ENCODE measurements at regions not wholly inside any gene's neighbourhood (a gene's known extent, or its start where the extent isn't known, plus 50 kb on each side); places are given as distances from the start of the nearest gene placed in this dataset.

DNA sequence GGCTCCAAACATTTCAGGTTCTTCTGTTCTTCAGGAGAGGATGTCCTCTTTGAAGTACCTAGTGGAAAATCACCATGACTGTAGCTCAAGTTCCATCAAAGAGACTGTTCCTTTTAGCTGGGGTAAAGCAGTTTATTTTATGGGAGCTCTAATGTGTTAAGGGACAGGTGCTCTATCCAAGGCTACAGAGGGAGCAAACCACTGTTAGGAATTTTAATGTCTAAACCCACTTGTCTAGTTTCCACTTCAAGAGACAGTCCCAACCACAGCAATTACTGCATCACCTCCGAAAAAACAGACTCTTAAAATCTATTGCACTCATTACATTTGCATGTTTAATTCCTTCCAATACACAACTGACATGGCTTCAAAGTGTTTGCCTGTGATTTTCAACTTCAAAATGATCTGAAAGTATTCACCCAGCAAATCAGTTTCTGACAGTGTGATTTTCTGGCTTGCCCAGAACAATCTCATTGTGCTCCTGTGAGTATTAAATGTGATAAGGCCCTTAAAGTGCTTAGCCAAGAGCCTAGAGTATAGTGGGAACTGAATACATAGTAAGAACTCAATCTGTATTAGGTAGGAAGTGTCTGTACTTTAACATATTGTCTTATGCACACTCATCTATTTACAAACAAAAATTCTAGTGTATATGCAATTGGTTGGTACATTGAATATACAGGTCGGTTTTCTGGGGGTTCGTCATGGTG, 266.5 kb upstream of the CCDC54 start:
- TF ChIP-seq, protein P1, sequence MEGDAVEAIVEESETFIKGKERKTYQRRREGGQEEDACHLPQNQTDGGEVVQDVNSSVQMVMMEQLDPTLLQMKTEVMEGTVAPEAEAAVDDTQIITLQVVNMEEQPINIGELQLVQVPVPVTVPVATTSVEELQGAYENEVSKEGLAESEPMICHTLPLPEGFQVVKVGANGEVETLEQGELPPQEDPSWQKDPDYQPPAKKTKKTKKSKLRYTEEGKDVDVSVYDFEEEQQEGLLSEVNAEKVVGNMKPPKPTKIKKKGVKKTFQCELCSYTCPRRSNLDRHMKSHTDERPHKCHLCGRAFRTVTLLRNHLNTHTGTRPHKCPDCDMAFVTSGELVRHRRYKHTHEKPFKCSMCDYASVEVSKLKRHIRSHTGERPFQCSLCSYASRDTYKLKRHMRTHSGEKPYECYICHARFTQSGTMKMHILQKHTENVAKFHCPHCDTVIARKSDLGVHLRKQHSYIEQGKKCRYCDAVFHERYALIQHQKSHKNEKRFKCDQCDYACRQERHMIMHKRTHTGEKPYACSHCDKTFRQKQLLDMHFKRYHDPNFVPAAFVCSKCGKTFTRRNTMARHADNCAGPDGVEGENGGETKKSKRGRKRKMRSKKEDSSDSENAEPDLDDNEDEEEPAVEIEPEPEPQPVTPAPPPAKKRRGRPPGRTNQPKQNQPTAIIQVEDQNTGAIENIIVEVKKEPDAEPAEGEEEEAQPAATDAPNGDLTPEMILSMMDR (IDR thresholded peaks at IDR 0.05), result no peak
- no peak for TF ChIP-seq POLR2A (IDR thresholded peaks at IDR 0.05)
- 87 to 95% methylated on average over 3 of the region's 3 CpGs for WGBS, 2 donors
- intact Hi-C loops (cut with DNase I; ENCODE audit: low total_unique reads), result no loop called here
- H3K4me3 ChIP-seq (ENCODE audit: low read depth, poor library complexity, severe bottlenecking), result no peak overlapping the region
- no peak for DNase-seq (ENCODE audit: low spot score in 2 of 2)

GRCh38 chr3:107111872-107112271, 265.4 kb upstream of the CCDC54 start:
- WGBS, 2 donors, result 76 to 89% methylated on average over 2 of the region's 2 CpGs
- H3K4me3 ChIP-seq (ENCODE audit: low read depth, poor library complexity, severe bottlenecking), result no peak overlapping the region
- intact Hi-C loops (cut with DNase I; ENCODE audit: low total_unique reads), result no loop called here
- TF ChIP-seq, protein P1 (IDR thresholded peaks at IDR 0.05), result no peak
- TF ChIP-seq POLR2A (IDR thresholded peaks at IDR 0.05), result no peak
- DNase-seq (ENCODE audit: low spot score in 2 of 2), result no peak

DNA sequence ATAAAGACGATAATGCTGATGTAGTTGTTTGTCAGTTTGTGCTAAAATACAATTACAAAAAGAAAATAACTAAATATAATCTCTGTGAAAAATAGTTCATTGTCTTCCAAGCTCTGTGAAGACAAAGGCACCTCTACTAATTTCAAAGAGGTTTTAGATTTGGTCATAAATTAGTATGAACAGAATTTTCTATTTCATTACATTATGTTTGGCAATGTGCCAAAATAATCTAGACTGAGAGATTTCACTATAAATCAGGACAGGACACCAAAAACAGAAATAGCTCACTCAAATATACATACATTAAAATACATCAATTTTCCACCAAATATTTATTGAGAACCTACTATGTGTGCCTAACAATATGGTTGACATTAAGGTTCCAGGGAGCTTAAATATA, 264.9 kb upstream of the CCDC54 start:
- no peak overlapping the region for H3K4me3 ChIP-seq (ENCODE audit: low read depth, poor library complexity, severe bottlenecking)
- no peak for TF ChIP-seq POLR2A (IDR thresholded peaks at IDR 0.05)
- TF ChIP-seq, protein P1 (IDR thresholded peaks at IDR 0.05), result no peak
- no peak for DNase-seq (ENCODE audit: low spot score in 2 of 2)
- intact Hi-C loops (cut with DNase I; ENCODE audit: low total_unique reads), result no loop called here
- 79 to 83% methylated on average over 1 of the region's 1 CpG for WGBS, 2 donors

DNA sequence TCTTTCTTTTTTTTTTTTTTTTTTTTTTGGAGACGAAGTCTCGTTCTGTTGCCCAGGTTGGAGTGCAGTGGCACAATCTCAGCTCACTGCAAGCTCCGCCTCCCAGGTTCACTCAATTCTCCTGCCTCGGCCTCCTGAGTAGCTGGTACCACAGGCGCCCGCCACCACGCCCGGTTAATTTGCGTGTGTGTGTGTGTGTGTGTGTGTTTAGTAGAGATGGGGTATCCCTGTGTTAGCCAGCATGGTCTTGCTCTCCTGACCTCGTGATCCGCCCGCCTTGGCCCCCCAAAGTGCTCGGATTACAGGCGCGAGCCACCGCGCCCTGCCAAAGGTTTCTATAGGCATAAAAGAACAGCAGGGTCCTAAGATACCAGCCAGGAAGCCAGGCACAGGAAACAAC, 261.0 kb upstream of the CCDC54 start:
- intact Hi-C loops (cut with DNase I; ENCODE audit: low total_unique reads), result no loop called here
- no peak for TF ChIP-seq POLR2A (IDR thresholded peaks at IDR 0.05)
- TF ChIP-seq, protein P1 (IDR thresholded peaks at IDR 0.05), result no peak
- no peak for DNase-seq (ENCODE audit: low spot score in 2 of 2)
- 89 to 97% methylated on average over 17 of the region's 17 CpGs for WGBS, 2 donors
- H3K4me3 ChIP-seq (ENCODE audit: low read depth, poor library complexity, severe bottlenecking), result no peak overlapping the region

- 96% methylated on average over 4 of the region's 4 CpGs for WGBS, 2 donors
- intact Hi-C loops (cut with DNase I; ENCODE audit: low total_unique reads), result no loop called here
- no peak for DNase-seq (ENCODE audit: low spot score in 2 of 2)
- TF ChIP-seq, protein P1 (IDR thresholded peaks at IDR 0.05), result no peak
- no peak overlapping the region for H3K4me3 ChIP-seq (ENCODE audit: low read depth, poor library complexity, severe bottlenecking)
Observed at GRCh38 chr3:107117156-107117555, 260.1 kb upstream of the CCDC54 start.
